ENCODE measurements at regions not wholly inside any gene's neighbourhood (a gene's known extent, or its start where the extent isn't known, plus 50 kb on each side); places are given as distances from the start of the nearest gene placed in this dataset.

- Histone ChIP-seq H3K27me3 (ENCODE audit: control insufficient read depth in 3 of 3, insufficient read depth in 3 of 3, low read length in 3 of 3) (no peaks in the 10 kb centered on the region), H3K4me1 (ENCODE audit: control insufficient read depth in 3 of 3, insufficient read depth in 2 of 3, low read depth in 1 of 3, low read length in 2 of 3) (no peaks in the 10 kb centered on the region), H3K36me3 (ENCODE audit: control insufficient read depth in 3 of 3, insufficient read depth in 2 of 3, low read depth in 1 of 3, low read length in 3 of 3) (no peaks in the 10 kb centered on the region), H3K4me3 (ENCODE audit: low read depth in 1 of 3, low read length in 3 of 3) (no peak overlapping the region), H3K27ac (ENCODE audit: low read depth in 1 of 3, low read length in 2 of 3) (no peak overlapping the region), H3K9me3 (ENCODE audit: control insufficient read depth in 2 of 2, insufficient read depth in 1 of 2, low read depth in 1 of 2, low read length in 1 of 2) (peaks cover 0 to 4% of the 10 kb centered on the region in 2 donors)
- no peak for DNase-seq
- 65 to 79% (median 66%) methylated on average over 3 of the region's 3 CpGs for WGBS, 3 donors
- no peak for FAIRE-seq
Observed at GRCh38 chr10:20956843-20957242, 59.7 kb upstream of the NEBL start.

- DNase-seq (no peak), FAIRE-seq (no peak)
- no peak overlapping the region for H3K27ac ChIP-seq (ENCODE audit: low read depth in 1 of 3, low read length in 2 of 3)
- no peak overlapping the region for H3K4me3 ChIP-seq (ENCODE audit: low read depth in 1 of 3, low read length in 3 of 3)
- H3K27me3 ChIP-seq (ENCODE audit: control insufficient read depth in 3 of 3, insufficient read depth in 3 of 3, low read length in 3 of 3) = no peaks in the 10 kb centered on the region
- WGBS, 3 donors = 41 to 65% (median 54%) methylated on average over 1 of the region's 1 CpG
- no peaks in the 10 kb centered on the region for H3K36me3 ChIP-seq (ENCODE audit: control insufficient read depth in 3 of 3, insufficient read depth in 2 of 3, low read depth in 1 of 3, low read length in 3 of 3)
- no peaks in the 10 kb centered on the region for H3K4me1 ChIP-seq (ENCODE audit: control insufficient read depth in 3 of 3, insufficient read depth in 2 of 3, low read depth in 1 of 3, low read length in 2 of 3)
- peaks cover 0 to 4% of the 10 kb centered on the region in 2 donors for H3K9me3 ChIP-seq (ENCODE audit: control insufficient read depth in 2 of 2, insufficient read depth in 1 of 2, low read depth in 1 of 2, low read length in 1 of 2)
Observed at GRCh38 chr10:20955355-20955893, 58.3 kb upstream of the NEBL start.

GRCh38 chr10:20954519-20954918, 57.4 kb upstream of the NEBL start:
- Histone ChIP-seq H3K36me3 (ENCODE audit: control insufficient read depth in 3 of 3, insufficient read depth in 2 of 3, low read depth in 1 of 3, low read length in 3 of 3) (no peaks in the 10 kb centered on the region), H3K9me3 (ENCODE audit: control insufficient read depth in 2 of 2, insufficient read depth in 1 of 2, low read depth in 1 of 2, low read length in 1 of 2) (peaks cover 0 to 4% of the 10 kb centered on the region in 2 donors), H3K27ac (ENCODE audit: low read depth in 1 of 3, low read length in 2 of 3) (no peak overlapping the region), H3K4me3 (ENCODE audit: low read depth in 1 of 3, low read length in 3 of 3) (no peak overlapping the region), H3K27me3 (ENCODE audit: control insufficient read depth in 3 of 3, insufficient read depth in 3 of 3, low read length in 3 of 3) (no peaks in the 10 kb centered on the region), H3K4me1 (ENCODE audit: control insufficient read depth in 3 of 3, insufficient read depth in 2 of 3, low read depth in 1 of 3, low read length in 2 of 3) (no peaks in the 10 kb centered on the region)
- FAIRE-seq (no peak), DNase-seq (no peak)
- 82 to 87% (median 84%) methylated on average over 5 of the region's 5 CpGs for WGBS, 3 donors

DNA sequence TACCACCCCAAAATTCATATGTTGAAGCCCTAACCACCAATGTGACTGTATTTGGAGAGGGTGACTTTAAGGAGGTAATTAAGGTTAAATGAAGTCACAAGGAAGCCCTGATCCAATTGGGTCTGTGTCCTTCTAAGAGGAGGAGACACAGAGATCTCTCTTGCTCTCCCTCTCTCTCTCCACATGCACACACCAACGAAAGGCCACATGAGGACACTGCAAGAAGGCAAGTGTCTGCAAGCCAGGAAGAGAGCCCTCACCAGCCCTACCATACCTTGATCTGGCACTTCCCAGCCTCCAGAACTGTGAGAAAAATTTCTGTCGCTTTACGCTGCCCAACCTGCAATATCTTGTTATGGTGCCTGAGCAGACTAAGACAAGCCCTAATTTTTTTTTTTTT, 56.0 kb upstream of the NEBL start:
- Histone ChIP-seq H3K4me1 (ENCODE audit: control insufficient read depth in 3 of 3, insufficient read depth in 2 of 3, low read depth in 1 of 3, low read length in 2 of 3) (no peaks in the 10 kb centered on the region), H3K27me3 (ENCODE audit: control insufficient read depth in 3 of 3, insufficient read depth in 3 of 3, low read length in 3 of 3) (no peaks in the 10 kb centered on the region), H3K36me3 (ENCODE audit: control insufficient read depth in 3 of 3, insufficient read depth in 2 of 3, low read depth in 1 of 3, low read length in 3 of 3) (no peaks in the 10 kb centered on the region), H3K9me3 (ENCODE audit: control insufficient read depth in 2 of 2, insufficient read depth in 1 of 2, low read depth in 1 of 2, low read length in 1 of 2) (peaks cover 0 to 4% of the 10 kb centered on the region in 2 donors), H3K4me3 (ENCODE audit: low read depth in 1 of 3, low read length in 3 of 3) (no peak overlapping the region), H3K27ac (ENCODE audit: low read depth in 1 of 3, low read length in 2 of 3) (no peak overlapping the region)
- DNase-seq (no peak), FAIRE-seq (no peak)
- 85 to 89% (median 88%) methylated on average over 3 of the region's 3 CpGs for WGBS, 3 donors

- FAIRE-seq = no peak
- Histone ChIP-seq H3K9me3 (ENCODE audit: control insufficient read depth in 2 of 2, insufficient read depth in 1 of 2, low read depth in 1 of 2, low read length in 1 of 2) (peaks cover 0 to 4% of the 10 kb centered on the region in 2 donors), H3K36me3 (ENCODE audit: control insufficient read depth in 3 of 3, insufficient read depth in 2 of 3, low read depth in 1 of 3, low read length in 3 of 3) (no peaks in the 10 kb centered on the region), H3K27ac (ENCODE audit: low read depth in 1 of 3, low read length in 2 of 3) (no peak overlapping the region), H3K4me3 (ENCODE audit: low read depth in 1 of 3, low read length in 3 of 3) (no peak overlapping the region), H3K27me3 (ENCODE audit: control insufficient read depth in 3 of 3, insufficient read depth in 3 of 3, low read length in 3 of 3) (no peaks in the 10 kb centered on the region), H3K4me1 (ENCODE audit: control insufficient read depth in 3 of 3, insufficient read depth in 2 of 3, low read depth in 1 of 3, low read length in 2 of 3) (no peaks in the 10 kb centered on the region)
- WGBS, 3 donors = 78 to 82% (median 79%) methylated on average over 6 of the region's 6 CpGs
- DNase-seq = no peak
Observed at GRCh38 chr10:20949967-20950366, 52.9 kb upstream of the NEBL start.

DNA sequence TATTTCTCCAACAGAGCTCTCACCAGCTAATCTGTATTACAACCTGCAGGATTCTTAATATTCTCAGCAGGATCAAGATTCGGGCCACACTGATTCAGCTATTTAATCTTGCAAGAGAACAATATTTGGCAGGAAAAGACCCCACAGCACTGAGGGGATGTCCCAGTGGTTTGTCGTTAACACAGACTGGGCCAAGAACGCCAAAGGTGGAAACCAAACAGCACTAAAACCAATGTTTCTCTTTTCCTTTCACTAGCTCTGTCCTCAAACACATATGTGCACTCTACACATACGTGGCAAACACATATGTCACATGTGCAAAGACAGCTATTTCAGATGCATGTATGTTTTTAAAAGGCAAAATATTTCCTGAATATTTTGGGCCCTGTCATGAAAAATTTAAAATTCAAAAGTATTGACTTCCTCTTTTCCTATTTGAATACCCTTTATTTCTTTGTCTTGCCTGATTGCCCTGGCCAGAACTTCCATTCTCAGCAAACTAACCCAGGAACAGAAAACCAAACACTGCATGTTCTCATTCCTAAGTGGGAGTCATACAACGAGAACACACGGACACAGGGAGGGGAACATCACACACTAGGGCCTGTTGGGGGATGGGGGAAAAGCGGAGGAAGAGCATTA, 51.7 kb upstream of the NEBL start:
- H3K27ac ChIP-seq (ENCODE audit: low read depth in 1 of 3, low read length in 2 of 3) = no peak overlapping the region
- WGBS, 3 donors = 74 to 89% (median 76%) methylated on average over 7 of the region's 7 CpGs

More for the DNA sequence above, 51.7 kb upstream of the NEBL start:
- H3K36me3 ChIP-seq (ENCODE audit: control insufficient read depth in 3 of 3, insufficient read depth in 2 of 3, low read depth in 1 of 3, low read length in 3 of 3) = no peaks in the 10 kb centered on the region
- H3K9me3 ChIP-seq (ENCODE audit: control insufficient read depth in 2 of 2, insufficient read depth in 1 of 2, low read depth in 1 of 2, low read length in 1 of 2) = no peaks in the 10 kb centered on the region
- no peak overlapping the region for H3K4me3 ChIP-seq (ENCODE audit: low read depth in 1 of 3, low read length in 3 of 3)
- no peak for FAIRE-seq
- no peak for DNase-seq
- H3K27me3 ChIP-seq (ENCODE audit: control insufficient read depth in 3 of 3, insufficient read depth in 3 of 3, low read length in 3 of 3) = no peaks in the 10 kb centered on the region
- H3K4me1 ChIP-seq (ENCODE audit: control insufficient read depth in 3 of 3, insufficient read depth in 2 of 3, low read depth in 1 of 3, low read length in 2 of 3) = no peaks in the 10 kb centered on the region

All from small intestine (tissue), 7 donors.